Natural killer cell treated with Interleukin-12 subunit alpha and Interleukin-12 subunit beta and Interleukin-15 and Interleukin-18, amount 100 ng/mL, for 72 hours (primary cell): ENCODE measurements at regions not wholly inside any gene's neighbourhood (a gene's known extent, or its start where the extent isn't known, plus 50 kb on each side); places are given as distances from the start of the nearest gene placed in this dataset.
"Not testable (repeated sequence)": the region's sequence is repeated elsewhere in the genome, so short reads cannot be mapped to it uniquely, and the experiment has no call there.

Experiments
- ATAC-seq, 2 donors: fragments of 150-1000 bp; cut with Tn5 transposase in 1 of 2; sonication (Bioruptor Pico), chemical (Tn5 transposase) in 1 of 2; 2 replicates each; pipeline ENCODE4 v1.10.0; 2021
- DNase-seq: peaks from one replicate; pipeline ENCODE4 v3.0.0; 2022; ENCODE audit warnings: low spot score
- H3K27ac Mint-ChIP-seq, 2 donors: 1 replicate in 1 of 2; 2 replicates in 1 of 2; pipeline ENCODE4 v1.8.0; 2022; ENCODE audit warnings: mixed read lengths in 2 of 2, mild to moderate bottlenecking in 1 of 2, moderate library complexity in 1 of 2
- H3K27me3 Mint-ChIP-seq, 2 donors: 1 replicate in 1 of 2; 2 replicates in 1 of 2; pipeline ENCODE4 v1.8.0; 2022; ENCODE audit warnings: mixed read lengths in 2 of 2
- H3K36me3 Mint-ChIP-seq: one replicate; pipeline ENCODE4 v1.8.0; 2022; ENCODE audit warnings: mixed read lengths
- H3K4me1 Mint-ChIP-seq, 2 donors: 1 replicate in 1 of 2; 2 replicates in 1 of 2; pipeline ENCODE4 v1.8.0; 2022; ENCODE audit warnings: low read depth in 2 of 2, mixed read lengths in 2 of 2, mild to moderate bottlenecking in 1 of 2
- H3K4me3 Mint-ChIP-seq: one replicate; pipeline ENCODE4 v1.8.0; 2022; ENCODE audit warnings: mixed read lengths
- H3K9me3 Mint-ChIP-seq: 2 replicates; pipeline ENCODE4 v1.8.0; 2022; ENCODE audit warnings: mixed read lengths

DNA sequence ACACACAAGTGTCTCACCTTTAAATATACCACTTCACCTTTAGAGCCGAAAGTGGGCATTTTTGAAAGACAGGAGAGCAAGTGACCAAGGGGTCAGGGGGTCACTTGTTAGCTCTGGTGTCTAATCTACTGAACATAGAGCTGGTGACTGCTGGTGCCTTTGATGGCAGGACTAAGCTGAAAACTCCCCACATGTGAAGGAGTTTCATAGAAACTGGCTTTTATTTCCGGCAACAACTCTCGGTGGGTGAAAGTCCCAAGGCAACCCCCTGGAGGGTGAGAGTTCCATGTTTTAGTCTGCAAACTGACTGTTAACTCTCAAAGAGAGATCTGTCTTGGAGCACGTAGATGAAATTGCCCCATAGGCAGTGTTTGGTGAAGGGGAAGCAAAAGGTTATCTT is 466.9 kb downstream of the DMRTA1 start:
- Mint-ChIP-seq H3K4me1 (no peaks in the 10 kb centered on the region), H3K36me3 (no peaks in the 10 kb centered on the region), H3K9me3 (peaks cover 16% of the 10 kb centered on the region), H3K27ac (no peak overlapping the region), H3K27me3 (no peaks in the 10 kb centered on the region), H3K4me3 (no peak overlapping the region)
- no peak for DNase-seq
- no peak for ATAC-seq

GRCh38 chr9:22916148-22916547 is 469.5 kb downstream of the DMRTA1 start:
- Mint-ChIP-seq H3K27me3 (no peaks in the 10 kb centered on the region), H3K4me1 (no peaks in the 10 kb centered on the region), H3K27ac (no peak overlapping the region), H3K4me3 (no peak overlapping the region), H3K9me3 (peaks cover 16% of the 10 kb centered on the region), H3K36me3 (no peaks in the 10 kb centered on the region)
- ATAC-seq (no peak), DNase-seq (no peak)

DNA sequence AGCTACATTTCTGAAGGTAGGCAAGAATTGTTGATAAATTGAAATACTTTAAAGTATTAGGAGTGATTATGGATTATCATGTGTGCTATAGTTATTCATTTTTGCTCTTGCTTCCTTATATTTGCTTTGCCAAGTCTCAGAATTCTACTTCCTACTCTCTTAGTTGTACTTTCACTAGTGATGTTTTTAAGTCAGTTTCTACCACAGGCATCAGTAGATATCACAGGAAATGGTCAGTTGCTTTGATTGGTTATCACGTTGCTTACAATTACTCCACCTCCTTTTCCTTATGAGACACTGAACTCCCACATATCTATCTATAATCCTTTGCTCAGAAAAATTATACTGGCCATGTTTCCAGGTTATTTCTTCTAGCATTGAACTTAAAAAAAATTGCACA is 472.8 kb downstream of the DMRTA1 start:
- ATAC-seq = no peak
- Mint-ChIP-seq H3K4me1 (no peaks in the 10 kb centered on the region), H3K27ac (no peak overlapping the region), H3K9me3 (peaks cover 8% of the 10 kb centered on the region), H3K27me3 (no peaks in the 10 kb centered on the region), H3K4me3 (no peak overlapping the region), H3K36me3 (no peaks in the 10 kb centered on the region)
- no peak for DNase-seq

GRCh38 chr9:22921742-22922141 is 475.1 kb downstream of the DMRTA1 start:
- Mint-ChIP-seq H3K27ac (no peak overlapping the region), H3K9me3 (peaks cover 9% of the 10 kb centered on the region), H3K4me1 (no peaks in the 10 kb centered on the region), H3K4me3 (no peak overlapping the region), H3K27me3 (no peaks in the 10 kb centered on the region), H3K36me3 (no peaks in the 10 kb centered on the region)
- ATAC-seq (no peak), DNase-seq (no peak)

DNA sequence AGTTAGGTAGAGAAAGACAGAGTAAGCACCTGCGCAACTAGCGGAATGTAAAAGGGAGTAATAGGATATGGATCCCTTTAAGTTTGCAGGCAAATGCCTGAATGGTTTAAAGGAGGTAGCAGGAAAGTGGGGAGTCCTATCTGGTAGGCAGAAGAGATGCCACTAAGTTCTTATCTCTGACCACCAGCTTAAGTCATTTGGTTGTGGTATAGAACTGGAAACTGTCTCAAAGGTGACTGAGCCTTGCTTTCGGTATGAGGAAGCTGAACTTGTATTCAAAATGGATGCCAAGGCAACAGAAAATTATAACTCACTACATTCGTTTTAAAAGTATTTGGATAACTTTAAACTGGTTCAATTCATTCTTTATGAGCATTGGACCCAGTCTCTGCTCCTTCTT is 475.6 kb downstream of the DMRTA1 start:
- Mint-ChIP-seq H3K4me1 (no peaks in the 10 kb centered on the region), H3K4me3 (no peak overlapping the region)

DNA sequence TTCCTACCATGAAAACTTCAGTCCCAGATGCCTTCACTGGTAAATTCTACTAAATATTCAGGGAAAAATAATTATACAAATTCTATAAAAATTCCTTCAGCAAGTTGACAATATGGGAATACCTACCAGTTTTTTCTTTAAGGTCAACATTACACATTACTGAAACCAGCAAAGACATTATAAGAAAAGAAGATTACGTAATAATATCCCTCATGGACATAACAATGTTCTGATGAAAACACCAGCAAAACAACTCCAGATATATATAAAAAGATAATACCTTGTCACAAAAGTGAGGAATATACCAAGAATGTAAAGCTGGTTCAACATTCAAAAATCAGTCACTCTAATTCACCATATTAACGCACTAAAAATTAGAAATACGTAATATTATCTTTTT is 507.9 kb downstream of the DMRTA1 start:
- H3K36me3 Mint-ChIP-seq = peaks cover 4% of the 10 kb centered on the region
- no peaks in the 10 kb centered on the region for H3K27me3 Mint-ChIP-seq
- no peak for ATAC-seq
- DNase-seq = no peak
- peaks cover 20% of the 10 kb centered on the region for H3K9me3 Mint-ChIP-seq
- no peak overlapping the region for H3K4me3 Mint-ChIP-seq
- H3K4me1 Mint-ChIP-seq = no peaks in the 10 kb centered on the region
- no peak overlapping the region for H3K27ac Mint-ChIP-seq

More for the DNA sequence above, 475.6 kb downstream of the DMRTA1 start:
- Mint-ChIP-seq H3K27ac (no peak overlapping the region), H3K27me3 (no peaks in the 10 kb centered on the region), H3K36me3 (no peaks in the 10 kb centered on the region), H3K9me3 (peaks cover 9% of the 10 kb centered on the region)
- DNase-seq (no peak), ATAC-seq (no peak)

DNA sequence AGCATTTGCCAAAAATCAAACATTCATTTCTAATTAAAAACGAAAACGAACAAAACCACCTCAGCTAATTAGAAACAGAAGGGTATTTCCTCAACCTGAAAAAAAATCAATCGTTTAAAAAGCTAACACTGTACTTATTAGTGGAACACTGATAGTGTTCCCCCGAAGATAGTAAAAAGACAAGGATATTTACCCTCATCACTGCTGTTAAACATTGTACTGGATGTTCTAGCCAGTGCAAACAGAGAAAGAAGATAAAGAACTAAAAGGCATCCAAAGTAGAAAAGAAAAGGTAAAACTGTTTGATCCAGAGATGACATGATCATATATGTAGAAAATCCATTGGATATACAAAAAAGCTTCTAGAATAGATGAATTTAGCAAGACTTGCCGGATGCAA is 508.3 kb downstream of the DMRTA1 start:
- peaks cover 21% of the 10 kb centered on the region for H3K9me3 Mint-ChIP-seq
- H3K27ac Mint-ChIP-seq = no peak overlapping the region
- H3K27me3 Mint-ChIP-seq = no peaks in the 10 kb centered on the region
- no peak overlapping the region for H3K4me3 Mint-ChIP-seq
- no peaks in the 10 kb centered on the region for H3K4me1 Mint-ChIP-seq
- ATAC-seq (no peak), DNase-seq (no peak)
- H3K36me3 Mint-ChIP-seq = peaks cover 4% of the 10 kb centered on the region

DNA sequence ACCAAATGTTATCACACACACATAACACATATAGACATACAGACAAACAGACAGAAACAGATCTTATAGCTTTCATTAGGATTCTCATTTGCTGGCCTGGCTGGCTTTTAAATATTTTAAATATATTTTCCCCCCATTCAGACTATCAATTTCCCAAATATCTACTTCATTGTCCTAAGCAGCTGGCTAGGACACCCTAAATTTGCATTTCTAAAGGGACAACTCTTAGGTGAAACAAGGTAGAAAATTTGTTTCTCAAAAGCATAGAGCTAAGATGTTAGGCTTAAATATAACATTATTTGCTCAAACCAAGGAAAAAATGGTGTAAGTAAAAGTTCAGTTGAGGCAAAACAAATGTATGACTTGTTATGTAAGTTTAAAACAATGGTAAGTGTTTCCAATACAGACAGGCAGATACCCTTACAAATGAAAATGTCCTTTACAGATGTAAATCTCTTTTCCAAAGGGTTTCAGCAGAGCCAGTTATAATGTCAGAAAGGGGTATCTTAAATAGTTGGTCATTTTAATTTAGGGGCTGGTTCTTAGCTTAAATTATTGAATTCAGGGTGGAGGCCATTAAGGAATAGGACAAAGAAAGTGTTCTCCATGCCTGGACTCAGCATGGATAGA is 522.8 kb downstream of the DMRTA1 start:
- ATAC-seq (no peak), DNase-seq (no peak)
- no peak overlapping the region for H3K4me3 Mint-ChIP-seq
- no peaks in the 10 kb centered on the region for H3K9me3 Mint-ChIP-seq
- H3K36me3 Mint-ChIP-seq = no peaks in the 10 kb centered on the region
- no peak overlapping the region for H3K27ac Mint-ChIP-seq
- no peaks in the 10 kb centered on the region for H3K4me1 Mint-ChIP-seq
- H3K27me3 Mint-ChIP-seq = no peaks in the 10 kb centered on the region

GRCh38 chr9:22970434-22970975 is 523.9 kb downstream of the DMRTA1 start:
- H3K36me3 Mint-ChIP-seq = no peaks in the 10 kb centered on the region
- H3K9me3 Mint-ChIP-seq = no peaks in the 10 kb centered on the region
- ATAC-seq (no peak), DNase-seq (no peak)
- H3K27ac Mint-ChIP-seq = no peak overlapping the region
- H3K4me1 Mint-ChIP-seq = no peaks in the 10 kb centered on the region
- no peak overlapping the region for H3K4me3 Mint-ChIP-seq
- no peaks in the 10 kb centered on the region for H3K27me3 Mint-ChIP-seq

DNA sequence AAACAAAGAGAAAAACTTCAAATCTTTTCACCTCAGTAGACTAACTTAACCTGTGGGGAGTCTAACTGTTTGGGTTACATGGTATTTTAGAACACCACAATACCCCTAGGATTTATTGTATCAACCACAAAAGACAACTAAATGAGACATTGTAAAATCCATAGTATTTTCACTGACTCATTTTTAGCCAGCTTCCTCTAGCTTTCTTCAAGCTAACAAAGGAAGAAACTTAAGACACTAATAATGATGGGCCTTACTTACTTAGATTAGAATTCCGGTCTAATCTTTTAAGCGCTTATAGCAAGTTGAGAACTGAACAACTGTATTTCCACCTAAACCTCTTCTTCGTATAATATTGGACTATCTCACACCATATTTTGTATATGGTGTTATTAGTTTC is 529.3 kb downstream of the DMRTA1 start:
- DNase-seq (no peak), ATAC-seq (no peak)
- Mint-ChIP-seq H3K27me3 (no peaks in the 10 kb centered on the region), H3K4me1 (no peaks in the 10 kb centered on the region), H3K27ac (no peak overlapping the region), H3K9me3 (no peaks in the 10 kb centered on the region), H3K4me3 (no peak overlapping the region), H3K36me3 (no peaks in the 10 kb centered on the region)

GRCh38 chr9:22976454-22976853 is 529.8 kb downstream of the DMRTA1 start:
- Mint-ChIP-seq H3K27me3 (no peaks in the 10 kb centered on the region), H3K4me1 (no peaks in the 10 kb centered on the region), H3K9me3 (no peaks in the 10 kb centered on the region), H3K4me3 (no peak overlapping the region), H3K36me3 (no peaks in the 10 kb centered on the region), H3K27ac (no peak overlapping the region)
- DNase-seq = no peak
- ATAC-seq = no peak

DNA sequence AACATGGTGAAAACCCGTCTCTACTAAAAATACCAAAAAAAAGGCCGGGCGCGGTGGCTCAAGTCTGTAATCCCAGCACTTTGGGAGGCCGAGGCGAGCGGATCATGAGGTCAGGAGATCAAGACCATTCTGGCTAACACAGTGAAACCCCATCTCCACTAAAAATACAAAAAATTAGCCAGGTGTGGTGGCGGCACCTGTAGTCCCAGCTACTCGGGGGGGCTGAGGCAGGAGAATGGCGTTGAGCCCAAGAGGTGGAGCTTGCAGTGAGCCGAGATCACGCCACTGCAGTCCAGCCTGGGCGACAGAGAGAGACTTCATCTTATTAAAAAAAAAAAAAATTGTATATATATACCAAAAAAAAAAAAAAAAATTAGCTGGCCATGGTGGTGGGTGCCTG is 533.8 kb downstream of the DMRTA1 start:
- not testable (repeated sequence) for H3K4me1 Mint-ChIP-seq, H3K36me3 Mint-ChIP-seq, H3K4me3 Mint-ChIP-seq, H3K27ac Mint-ChIP-seq, DNase-seq, H3K27me3 Mint-ChIP-seq, ATAC-seq
- peaks cover 11% of the 10 kb centered on the region for H3K9me3 Mint-ChIP-seq

DNA sequence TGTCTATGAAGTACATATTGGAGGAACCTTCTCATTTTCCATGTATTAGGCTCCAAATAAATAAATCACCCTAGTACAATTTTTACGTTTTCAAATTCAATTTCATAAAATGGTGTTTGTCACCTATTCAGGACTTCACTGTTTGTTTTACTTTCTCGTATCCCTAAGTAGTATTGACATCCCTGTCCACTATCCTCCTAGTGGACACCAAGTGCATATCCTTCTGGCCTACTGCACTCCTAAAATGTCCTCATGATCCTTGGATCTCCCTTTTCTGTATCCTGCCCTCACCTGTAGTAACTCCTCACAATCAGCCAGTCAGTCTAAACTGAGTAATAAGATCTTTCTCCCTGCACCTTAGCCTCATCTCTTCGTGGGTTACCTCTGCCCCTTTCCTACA is 539.9 kb downstream of the DMRTA1 start:
- no peaks in the 10 kb centered on the region for H3K36me3 Mint-ChIP-seq
- ATAC-seq (no peak), DNase-seq (no peak)
- peaks cover 23% of the 10 kb centered on the region for H3K9me3 Mint-ChIP-seq
- no peak overlapping the region for H3K4me3 Mint-ChIP-seq
- no peaks in the 10 kb centered on the region for H3K27me3 Mint-ChIP-seq
- no peaks in the 10 kb centered on the region for H3K4me1 Mint-ChIP-seq
- no peak overlapping the region for H3K27ac Mint-ChIP-seq

- ATAC-seq (no peak), DNase-seq (no peak)
- Mint-ChIP-seq H3K4me1 (no peaks in the 10 kb centered on the region), H3K27me3 (no peaks in the 10 kb centered on the region), H3K9me3 (peaks cover 22% of the 10 kb centered on the region), H3K4me3 (no peak overlapping the region), H3K27ac (no peak overlapping the region), H3K36me3 (peaks cover 5% of the 10 kb centered on the region)
Observed at GRCh38 chr9:22990349-22990748, 543.7 kb downstream of the DMRTA1 start.

GRCh38 chr9:22992780-22993179 is 546.2 kb downstream of the DMRTA1 start:
- Mint-ChIP-seq H3K27me3 (no peaks in the 10 kb centered on the region), H3K4me3 (no peak overlapping the region), H3K4me1 (no peaks in the 10 kb centered on the region), H3K36me3 (peaks cover 7% of the 10 kb centered on the region), H3K27ac (no peak overlapping the region), H3K9me3 (peaks cover 23% of the 10 kb centered on the region)
- ATAC-seq (no peak), DNase-seq (no peak)
